Loucy (cell line): ENCODE measurements at regions not wholly inside any gene's neighbourhood (a gene's known extent, or its start where the extent isn't known, plus 50 kb on each side); places are given as distances from the start of the nearest gene placed in this dataset.

Source experiments
- EZH2phosphoT487 ChIP-seq: fragments of 200-600 bp; IDR thresholded peaks from 2 replicates; pipeline ENCODE4 v1.6.1; 2018; ENCODE audit warnings: antibody characterized with exemption, mild to moderate bottlenecking, moderate library complexity, borderline replicate concordance
- TF ChIP-seq, protein P1 (sequence below): fragments of 200-600 bp; sonication (generic); conservative IDR thresholded peaks from 2 replicates; pipeline ENCODE4 v1.5.1; 2014; ENCODE audit warnings: mild to moderate bottlenecking, antibody characterized with exemption, low read length

DNA sequence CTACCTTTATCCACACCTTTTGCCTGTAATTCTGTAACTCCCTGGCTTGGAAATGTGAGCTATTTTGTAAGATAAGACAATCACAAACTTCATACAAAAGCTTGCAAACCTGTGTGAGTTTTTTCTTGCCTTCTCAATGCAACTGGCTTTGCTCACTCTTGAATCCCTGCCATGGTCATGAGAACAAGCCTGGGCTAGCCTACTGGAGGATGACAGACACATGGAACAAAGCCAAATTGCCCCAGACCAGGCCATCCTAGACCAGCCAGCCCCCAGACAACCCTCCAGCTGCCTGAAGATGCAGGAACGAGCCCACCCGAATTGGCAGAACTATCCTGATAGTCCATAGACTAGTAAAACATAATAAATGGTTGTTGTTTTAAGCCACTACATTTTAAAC, 466.6 kb upstream of the ERCC4 start:
- TF ChIP-seq, protein P1, sequence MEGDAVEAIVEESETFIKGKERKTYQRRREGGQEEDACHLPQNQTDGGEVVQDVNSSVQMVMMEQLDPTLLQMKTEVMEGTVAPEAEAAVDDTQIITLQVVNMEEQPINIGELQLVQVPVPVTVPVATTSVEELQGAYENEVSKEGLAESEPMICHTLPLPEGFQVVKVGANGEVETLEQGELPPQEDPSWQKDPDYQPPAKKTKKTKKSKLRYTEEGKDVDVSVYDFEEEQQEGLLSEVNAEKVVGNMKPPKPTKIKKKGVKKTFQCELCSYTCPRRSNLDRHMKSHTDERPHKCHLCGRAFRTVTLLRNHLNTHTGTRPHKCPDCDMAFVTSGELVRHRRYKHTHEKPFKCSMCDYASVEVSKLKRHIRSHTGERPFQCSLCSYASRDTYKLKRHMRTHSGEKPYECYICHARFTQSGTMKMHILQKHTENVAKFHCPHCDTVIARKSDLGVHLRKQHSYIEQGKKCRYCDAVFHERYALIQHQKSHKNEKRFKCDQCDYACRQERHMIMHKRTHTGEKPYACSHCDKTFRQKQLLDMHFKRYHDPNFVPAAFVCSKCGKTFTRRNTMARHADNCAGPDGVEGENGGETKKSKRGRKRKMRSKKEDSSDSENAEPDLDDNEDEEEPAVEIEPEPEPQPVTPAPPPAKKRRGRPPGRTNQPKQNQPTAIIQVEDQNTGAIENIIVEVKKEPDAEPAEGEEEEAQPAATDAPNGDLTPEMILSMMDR: no peak
- TF ChIP-seq EZH2phosphoT487: no peak
